Fibroblast of villous mesenchyme (primary cell): ENCODE measurements at regions not wholly inside any gene's neighbourhood (a gene's known extent, or its start where the extent isn't known, plus 50 kb on each side); places are given as distances from the start of the nearest gene placed in this dataset.

Experiments
- DNase-seq: peaks from one replicate; pipeline ENCODE4 v3.0.0-alpha.2; 2010; ENCODE audit warnings: low read depth
- H3K4me3 ChIP-seq: 2 replicates; pipeline ENCODE4 v1.5.1; 2011; ENCODE audit warnings: low read depth, mild to moderate bottlenecking, low read length
- TF ChIP-seq, protein P1 (sequence below): IDR thresholded peaks from 2 replicates; pipeline ENCODE4 v1.5.1; 2012; ENCODE audit warnings: low read depth, mild to moderate bottlenecking, low read length; ENCODE audit not compliant: insufficient read depth

DNA sequence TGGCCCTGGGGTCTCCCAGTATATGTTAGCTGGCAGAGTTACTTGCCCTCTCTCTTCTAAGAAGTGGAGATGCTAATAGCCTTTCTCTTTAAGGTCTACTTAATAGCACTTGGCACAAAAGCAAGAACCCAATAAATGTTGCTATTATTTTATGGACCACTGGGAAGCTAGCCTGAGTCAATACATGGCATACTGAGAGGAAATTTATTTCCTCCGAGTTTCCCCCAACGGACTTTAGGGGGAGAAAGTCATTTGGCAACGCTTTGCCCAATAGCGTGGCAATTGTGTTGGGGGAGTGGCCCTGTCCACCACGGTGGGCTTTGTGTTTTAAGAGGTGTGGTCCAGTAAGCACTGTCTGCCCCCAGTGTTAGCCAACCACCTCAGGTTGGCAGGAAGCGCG lies 87.4 kb upstream of the SMNDC1 start:
- DNase-seq: no peak
- TF ChIP-seq, protein P1, sequence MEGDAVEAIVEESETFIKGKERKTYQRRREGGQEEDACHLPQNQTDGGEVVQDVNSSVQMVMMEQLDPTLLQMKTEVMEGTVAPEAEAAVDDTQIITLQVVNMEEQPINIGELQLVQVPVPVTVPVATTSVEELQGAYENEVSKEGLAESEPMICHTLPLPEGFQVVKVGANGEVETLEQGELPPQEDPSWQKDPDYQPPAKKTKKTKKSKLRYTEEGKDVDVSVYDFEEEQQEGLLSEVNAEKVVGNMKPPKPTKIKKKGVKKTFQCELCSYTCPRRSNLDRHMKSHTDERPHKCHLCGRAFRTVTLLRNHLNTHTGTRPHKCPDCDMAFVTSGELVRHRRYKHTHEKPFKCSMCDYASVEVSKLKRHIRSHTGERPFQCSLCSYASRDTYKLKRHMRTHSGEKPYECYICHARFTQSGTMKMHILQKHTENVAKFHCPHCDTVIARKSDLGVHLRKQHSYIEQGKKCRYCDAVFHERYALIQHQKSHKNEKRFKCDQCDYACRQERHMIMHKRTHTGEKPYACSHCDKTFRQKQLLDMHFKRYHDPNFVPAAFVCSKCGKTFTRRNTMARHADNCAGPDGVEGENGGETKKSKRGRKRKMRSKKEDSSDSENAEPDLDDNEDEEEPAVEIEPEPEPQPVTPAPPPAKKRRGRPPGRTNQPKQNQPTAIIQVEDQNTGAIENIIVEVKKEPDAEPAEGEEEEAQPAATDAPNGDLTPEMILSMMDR: no peak

DNA sequence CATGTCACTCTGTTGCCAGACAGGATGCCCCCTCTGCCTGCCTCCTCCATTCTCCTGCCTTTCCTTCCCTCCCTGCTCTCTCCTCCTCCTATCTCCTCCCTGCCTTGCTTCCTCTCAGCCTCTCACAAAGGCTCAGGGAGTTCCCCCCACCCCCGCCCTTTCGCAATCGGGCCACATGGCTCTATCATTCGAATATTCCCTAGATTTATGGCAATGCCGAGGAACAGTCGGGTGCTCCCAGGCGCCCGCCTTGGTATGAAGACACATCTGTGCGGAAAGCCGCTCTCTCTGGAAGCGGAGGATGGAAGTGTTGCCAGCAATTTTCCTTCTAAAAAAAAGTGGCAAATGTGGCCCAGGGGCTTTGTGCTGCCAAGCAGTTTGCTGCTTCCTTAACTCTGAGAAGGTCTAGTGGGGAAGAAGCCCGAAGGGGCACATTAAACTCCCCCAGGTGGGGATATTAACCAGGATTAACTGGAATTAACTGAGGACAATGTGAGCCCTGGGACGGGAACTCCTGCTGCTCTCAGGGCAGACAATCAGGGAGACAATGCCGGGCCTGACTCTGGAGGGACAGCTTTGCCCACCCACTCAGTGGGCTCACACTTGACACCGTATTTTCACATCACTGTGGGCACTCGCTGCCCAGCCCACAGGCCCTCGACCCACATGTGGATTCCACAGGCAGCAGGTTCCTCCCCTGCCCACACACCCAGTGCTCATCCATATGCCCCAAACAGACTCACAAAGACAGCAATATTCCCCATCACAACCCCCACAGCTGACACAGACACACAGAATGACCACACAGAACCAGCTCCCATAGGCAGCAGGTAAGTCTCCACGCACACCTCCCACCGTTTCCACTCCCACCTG lies 88.4 kb upstream of the SMNDC1 start:
- TF ChIP-seq, protein P1: no peak
- H3K4me3 ChIP-seq: no peak overlapping the region
- DNase-seq: peak; percentile 96

More for the DNA sequence above, 87.4 kb upstream of the SMNDC1 start:
- no peak overlapping the region for H3K4me3 ChIP-seq

DNA sequence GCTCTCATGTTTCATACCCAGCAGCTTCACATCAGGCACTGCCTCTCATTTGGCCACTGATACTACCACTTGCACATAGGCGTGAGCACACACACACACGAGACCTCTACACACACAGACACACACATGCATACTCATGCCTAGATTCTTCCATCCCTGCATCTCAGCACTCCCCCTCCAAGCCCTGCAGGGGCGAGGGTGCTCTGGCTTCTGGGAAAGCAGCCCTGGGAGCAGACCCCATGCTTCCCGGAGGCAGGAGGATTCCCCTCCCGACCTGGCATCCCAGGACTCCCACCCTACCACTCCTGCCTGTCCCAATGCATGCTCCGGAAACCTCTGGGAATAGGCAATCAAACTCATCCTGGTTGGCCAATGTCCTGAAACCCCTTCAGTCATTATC lies 89.1 kb upstream of the SMNDC1 start:
- TF ChIP-seq, protein P1: no peak
- H3K4me3 ChIP-seq: no peak overlapping the region
- no peak for DNase-seq

DNA sequence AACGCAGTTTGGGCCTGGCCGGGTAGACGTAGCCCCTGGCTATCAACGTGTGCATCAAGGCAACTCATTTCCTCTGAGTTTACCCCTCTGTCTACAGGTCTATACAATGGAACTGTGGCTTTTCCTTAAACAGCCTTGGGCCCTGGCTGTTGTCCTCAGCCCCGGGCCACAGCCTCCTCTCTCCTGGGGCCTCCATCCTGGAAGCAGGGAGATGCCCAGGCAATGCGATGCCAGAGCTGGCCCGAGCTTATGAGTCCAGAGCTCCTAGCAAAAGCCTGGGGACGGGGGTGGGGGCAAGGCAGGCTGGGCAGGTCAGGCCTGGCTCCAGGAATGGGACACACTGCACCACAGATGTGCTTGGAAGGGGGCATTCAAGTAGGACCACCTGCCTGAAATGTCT lies 89.6 kb upstream of the SMNDC1 start:
- TF ChIP-seq, protein P1: no peak
- no peak for DNase-seq
- H3K4me3 ChIP-seq: no peak overlapping the region

DNA sequence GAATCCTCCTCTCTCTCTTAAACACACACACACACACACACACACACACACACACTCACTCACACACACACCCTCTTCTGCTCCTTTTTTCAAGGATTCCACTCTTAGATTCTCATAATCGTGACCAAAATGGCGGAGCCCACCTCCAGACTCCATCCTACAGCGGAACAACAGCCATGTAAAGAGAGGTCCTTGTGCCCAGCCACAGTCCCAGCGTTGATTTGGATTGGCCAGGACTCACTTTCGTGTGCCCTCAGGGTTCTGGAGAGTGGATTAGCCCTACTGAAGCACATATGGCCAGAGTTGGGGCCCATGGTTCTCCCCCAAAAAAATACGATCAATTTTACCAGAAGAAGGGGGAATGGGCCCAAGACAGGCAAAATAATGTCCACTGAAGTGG lies 90.2 kb upstream of the SMNDC1 start:
- DNase-seq: no peak
- TF ChIP-seq, protein P1: no peak
- no peak overlapping the region for H3K4me3 ChIP-seq

DNA sequence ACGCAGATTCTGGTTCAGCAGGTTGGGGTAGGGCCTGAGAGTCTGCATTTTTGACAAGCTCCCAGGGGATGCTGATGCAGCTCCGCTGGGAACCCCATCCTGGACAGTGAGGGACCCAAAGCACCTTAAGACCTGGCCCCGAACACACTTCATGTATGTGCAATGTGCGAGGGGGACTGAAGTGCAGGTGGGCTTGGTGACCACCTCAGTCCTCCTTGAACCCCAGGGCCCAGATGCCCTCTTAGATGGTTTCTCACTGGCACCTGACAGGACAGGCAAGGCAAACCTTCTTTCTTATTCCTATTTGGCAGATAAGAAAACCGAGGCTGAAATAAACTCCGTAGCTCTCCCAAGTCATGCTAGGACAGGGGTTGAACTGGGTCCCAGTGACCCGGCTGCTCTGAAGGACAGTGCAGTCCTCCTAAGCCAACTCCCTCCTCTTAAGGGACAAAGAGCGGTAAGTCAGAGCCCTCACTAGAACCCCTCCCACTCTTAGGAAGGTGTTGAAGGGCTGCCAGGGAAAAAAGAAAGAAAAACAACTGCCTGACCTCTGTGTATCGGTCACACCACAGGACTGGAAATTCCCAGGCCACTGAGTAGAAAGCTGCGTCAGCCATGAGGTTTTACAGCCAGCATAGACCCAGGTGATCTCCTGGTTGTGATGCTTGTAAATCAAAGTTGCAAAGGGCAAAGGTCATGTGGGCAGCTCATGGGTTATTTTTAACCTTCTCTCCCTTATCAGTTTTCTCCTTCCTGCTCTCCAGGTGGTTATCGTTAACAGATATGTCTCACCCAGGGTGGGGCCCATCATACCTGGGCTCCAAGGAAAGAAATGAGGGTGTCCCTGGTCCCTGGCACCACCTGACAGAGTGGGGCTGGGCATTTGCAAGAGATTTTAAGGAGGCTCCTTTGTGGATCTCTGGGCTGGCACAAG lies 90.9 kb upstream of the SMNDC1 start:
- H3K4me3 ChIP-seq: no peak overlapping the region
- TF ChIP-seq, protein P1: no peak
- DNase-seq: peak; percentile 97
